ENCODE measurements at regions not wholly inside any gene's neighbourhood (a gene's known extent, or its start where the extent isn't known, plus 50 kb on each side); places are given as distances from the start of the nearest gene placed in this dataset.

DNA sequence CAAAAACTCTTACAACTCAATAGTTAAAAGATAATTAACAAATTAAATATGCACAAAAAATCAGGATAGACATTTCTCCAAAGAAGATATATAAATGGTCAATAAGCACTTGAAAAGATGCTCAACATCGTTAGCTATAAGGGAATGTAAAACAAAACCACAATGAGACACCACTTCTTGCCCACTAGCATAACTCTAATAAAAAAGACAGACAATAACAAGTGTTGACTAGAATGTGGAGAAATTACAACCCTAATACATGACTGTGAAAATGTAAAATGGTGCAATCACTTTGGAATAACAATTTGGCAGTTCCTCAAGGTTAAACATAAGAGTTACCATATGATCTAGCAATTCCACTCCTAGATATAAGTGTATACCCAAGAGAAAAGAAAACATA, 74.3 kb upstream of the PCGF5 start:
- TF ChIP-seq, protein P1, sequence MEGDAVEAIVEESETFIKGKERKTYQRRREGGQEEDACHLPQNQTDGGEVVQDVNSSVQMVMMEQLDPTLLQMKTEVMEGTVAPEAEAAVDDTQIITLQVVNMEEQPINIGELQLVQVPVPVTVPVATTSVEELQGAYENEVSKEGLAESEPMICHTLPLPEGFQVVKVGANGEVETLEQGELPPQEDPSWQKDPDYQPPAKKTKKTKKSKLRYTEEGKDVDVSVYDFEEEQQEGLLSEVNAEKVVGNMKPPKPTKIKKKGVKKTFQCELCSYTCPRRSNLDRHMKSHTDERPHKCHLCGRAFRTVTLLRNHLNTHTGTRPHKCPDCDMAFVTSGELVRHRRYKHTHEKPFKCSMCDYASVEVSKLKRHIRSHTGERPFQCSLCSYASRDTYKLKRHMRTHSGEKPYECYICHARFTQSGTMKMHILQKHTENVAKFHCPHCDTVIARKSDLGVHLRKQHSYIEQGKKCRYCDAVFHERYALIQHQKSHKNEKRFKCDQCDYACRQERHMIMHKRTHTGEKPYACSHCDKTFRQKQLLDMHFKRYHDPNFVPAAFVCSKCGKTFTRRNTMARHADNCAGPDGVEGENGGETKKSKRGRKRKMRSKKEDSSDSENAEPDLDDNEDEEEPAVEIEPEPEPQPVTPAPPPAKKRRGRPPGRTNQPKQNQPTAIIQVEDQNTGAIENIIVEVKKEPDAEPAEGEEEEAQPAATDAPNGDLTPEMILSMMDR (IDR thresholded peaks at IDR 0.05; ENCODE audit: partially characterized antibody, unreplicated experiment) = no peak
- H3K27ac Mint-ChIP-seq (ENCODE audit: unreplicated experiment) = no peak overlapping the region
- no peaks in the 10 kb centered on the region for H3K9me3 Mint-ChIP-seq (ENCODE audit: unreplicated experiment)
- no peaks in the 10 kb centered on the region for H3K27me3 Mint-ChIP-seq (ENCODE audit: unreplicated experiment)
- DNase-seq = no peak
- H3K36me3 Mint-ChIP-seq (ENCODE audit: unreplicated experiment) = no peaks in the 10 kb centered on the region
- no peaks in the 10 kb centered on the region for H3K4me1 Mint-ChIP-seq (ENCODE audit: low read depth, unreplicated experiment)
- no peak overlapping the region for H3K4me3 Mint-ChIP-seq (ENCODE audit: unreplicated experiment)

DNA sequence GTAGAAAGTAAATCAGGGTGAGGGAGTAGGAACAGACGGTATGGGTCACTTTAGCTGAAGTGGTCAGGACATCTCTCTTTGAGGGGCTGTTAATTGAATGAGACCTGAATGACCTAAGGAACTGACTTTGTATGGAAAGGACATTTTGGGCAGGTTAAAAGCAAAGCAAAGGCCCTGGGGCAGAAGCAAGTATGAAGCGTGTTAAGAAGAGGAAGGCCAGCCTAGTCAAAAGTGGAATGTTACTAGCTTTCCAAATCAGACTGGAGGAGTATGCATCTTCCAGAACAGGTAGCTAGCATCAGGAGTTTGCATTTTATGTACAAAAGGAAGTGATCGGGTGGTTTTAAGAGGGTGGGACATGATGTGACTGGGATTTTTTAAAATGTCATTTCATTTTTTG, 70.9 kb upstream of the PCGF5 start:
- Mint-ChIP-seq H3K27me3 (ENCODE audit: unreplicated experiment) (no peaks in the 10 kb centered on the region), H3K36me3 (ENCODE audit: unreplicated experiment) (no peaks in the 10 kb centered on the region), H3K9me3 (ENCODE audit: unreplicated experiment) (no peaks in the 10 kb centered on the region), H3K27ac (ENCODE audit: unreplicated experiment) (no peak overlapping the region), H3K4me3 (ENCODE audit: unreplicated experiment) (no peak overlapping the region), H3K4me1 (ENCODE audit: low read depth, unreplicated experiment) (no peaks in the 10 kb centered on the region)
- TF ChIP-seq, protein P1 (IDR thresholded peaks at IDR 0.05; ENCODE audit: partially characterized antibody, unreplicated experiment) = no peak
- DNase-seq = no peak

DNA sequence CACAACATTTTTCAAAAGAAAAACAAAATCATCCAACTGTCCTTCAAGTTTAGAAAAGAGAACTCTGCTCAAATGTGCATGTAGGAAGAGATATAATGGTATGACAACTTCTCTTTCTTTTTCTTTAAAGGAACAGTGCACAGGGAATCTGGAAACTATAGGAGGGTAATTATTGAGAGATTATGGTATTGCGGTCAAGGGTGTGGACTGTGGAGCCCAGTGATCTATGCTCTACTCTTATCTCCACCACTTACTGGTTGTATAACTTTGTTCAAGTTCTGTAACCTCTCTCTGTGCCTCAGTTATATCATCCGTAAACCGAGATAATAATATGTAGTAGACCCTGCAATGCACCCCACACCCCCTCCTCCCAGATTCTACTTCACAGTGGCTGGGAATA, 69.8 kb upstream of the PCGF5 start:
- TF ChIP-seq, protein P1 (IDR thresholded peaks at IDR 0.05; ENCODE audit: partially characterized antibody, unreplicated experiment) = no peak
- H3K27me3 Mint-ChIP-seq (ENCODE audit: unreplicated experiment) = no peaks in the 10 kb centered on the region
- DNase-seq = no peak
- H3K4me3 Mint-ChIP-seq (ENCODE audit: unreplicated experiment) = no peak overlapping the region
- H3K9me3 Mint-ChIP-seq (ENCODE audit: unreplicated experiment) = no peaks in the 10 kb centered on the region
- no peaks in the 10 kb centered on the region for H3K4me1 Mint-ChIP-seq (ENCODE audit: low read depth, unreplicated experiment)
- no peaks in the 10 kb centered on the region for H3K36me3 Mint-ChIP-seq (ENCODE audit: unreplicated experiment)
- H3K27ac Mint-ChIP-seq (ENCODE audit: unreplicated experiment) = no peak overlapping the region

DNA sequence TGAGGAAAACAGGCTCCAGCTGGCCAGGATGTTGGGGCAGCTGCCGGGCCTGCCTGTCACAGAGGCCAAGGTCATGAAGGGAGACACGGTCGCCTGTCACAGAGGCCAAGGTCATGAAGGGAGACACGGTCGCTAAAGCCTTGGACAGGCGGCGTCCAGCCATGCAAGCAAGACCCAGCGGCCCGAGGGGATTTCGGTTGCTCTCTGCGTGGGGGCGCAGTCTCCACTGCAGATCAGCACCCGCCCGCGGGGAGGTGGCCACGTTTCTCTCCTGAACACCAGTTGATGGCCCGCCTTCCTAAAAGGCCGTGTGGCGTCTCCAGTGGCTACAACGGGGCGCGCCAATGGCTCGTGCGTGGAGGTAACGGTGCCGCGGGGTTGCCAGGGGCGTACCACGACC, 67.0 kb upstream of the PCGF5 start:
- Mint-ChIP-seq H3K36me3 (ENCODE audit: unreplicated experiment) (no peaks in the 10 kb centered on the region), H3K27me3 (ENCODE audit: unreplicated experiment) (no peaks in the 10 kb centered on the region), H3K4me1 (ENCODE audit: low read depth, unreplicated experiment) (no peaks in the 10 kb centered on the region), H3K4me3 (ENCODE audit: unreplicated experiment) (no peak overlapping the region), H3K9me3 (ENCODE audit: unreplicated experiment) (no peaks in the 10 kb centered on the region), H3K27ac (ENCODE audit: unreplicated experiment) (no peak overlapping the region)
- no peak for DNase-seq
- TF ChIP-seq, protein P1 (IDR thresholded peaks at IDR 0.05; ENCODE audit: partially characterized antibody, unreplicated experiment) = no peak

DNA sequence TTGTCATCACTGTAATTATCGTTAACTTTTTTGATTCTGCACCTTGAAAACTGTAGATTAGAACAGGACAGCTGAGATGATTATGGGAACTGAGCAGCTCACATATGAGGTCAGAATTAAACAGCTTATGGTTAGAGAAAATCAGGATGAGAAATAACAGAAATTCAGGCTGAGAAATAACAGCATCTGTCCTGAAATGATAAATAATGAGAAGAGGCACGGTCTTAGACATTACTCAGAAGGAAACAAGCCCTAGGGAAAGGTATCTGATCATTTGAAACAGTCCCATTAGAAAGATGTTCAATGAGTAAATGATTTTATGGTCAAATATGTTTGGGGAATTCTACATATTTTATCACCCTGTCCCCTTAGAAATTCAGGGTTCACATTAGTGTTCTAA, 65.6 kb upstream of the PCGF5 start:
- Mint-ChIP-seq H3K4me3 (ENCODE audit: unreplicated experiment) (no peak overlapping the region), H3K27ac (ENCODE audit: unreplicated experiment) (no peak overlapping the region), H3K9me3 (ENCODE audit: unreplicated experiment) (no peaks in the 10 kb centered on the region), H3K27me3 (ENCODE audit: unreplicated experiment) (peaks cover 1% of the 10 kb centered on the region), H3K4me1 (ENCODE audit: low read depth, unreplicated experiment) (no peaks in the 10 kb centered on the region), H3K36me3 (ENCODE audit: unreplicated experiment) (peaks cover under 1% of the 10 kb centered on the region)
- TF ChIP-seq, protein P1 (IDR thresholded peaks at IDR 0.05; ENCODE audit: partially characterized antibody, unreplicated experiment) = no peak
- DNase-seq = no peak

Measured in glutamatergic neuron (in vitro differentiated cells).